Raji (cell line): ENCODE measurements at regions not wholly inside any gene's neighbourhood (a gene's known extent, or its start where the extent isn't known, plus 50 kb on each side); places are given as distances from the start of the nearest gene placed in this dataset.

Experiments
- POLR2A ChIP-seq: IDR thresholded peaks from 2 replicates; pipeline ENCODE4 v1.6.1; 2011; ENCODE audit warnings: low read depth, low read length, control low read depth; ENCODE audit not compliant: insufficient read depth

GRCh38 chr12:94753036-94753679, 102.8 kb upstream of the TMCC3 start:
- TF ChIP-seq POLR2A: no peak

- no peak for TF ChIP-seq POLR2A
Observed at GRCh38 chr12:94750864-94751263, 100.5 kb upstream of the TMCC3 start.

- TF ChIP-seq POLR2A: no peak
Observed at GRCh38 chr12:94749890-94750289, 99.5 kb upstream of the TMCC3 start.

GRCh38 chr12:94749455-94749854, 99.1 kb upstream of the TMCC3 start:
- TF ChIP-seq POLR2A: no peak

- TF ChIP-seq POLR2A: no peak
Observed at GRCh38 chr12:94748726-94749421, 98.5 kb upstream of the TMCC3 start.

- no peak for TF ChIP-seq POLR2A
Observed at GRCh38 chr12:94745562-94745961, 95.2 kb upstream of the TMCC3 start.

GRCh38 chr12:94743174-94743573, 92.8 kb upstream of the TMCC3 start:
- TF ChIP-seq POLR2A: no peak

- no peak for TF ChIP-seq POLR2A
Observed at GRCh38 chr12:94740601-94741362, 90.4 kb upstream of the TMCC3 start.

- no peak for TF ChIP-seq POLR2A
Observed at GRCh38 chr12:94736820-94737219, 86.5 kb upstream of the TMCC3 start.

- TF ChIP-seq POLR2A: no peak
Observed at GRCh38 chr12:94736004-94736403, 85.6 kb upstream of the TMCC3 start.

- no peak for TF ChIP-seq POLR2A
Observed at GRCh38 chr12:94733727-94734126, 83.4 kb upstream of the TMCC3 start.

GRCh38 chr12:94732367-94732990, 82.1 kb upstream of the TMCC3 start:
- no peak for TF ChIP-seq POLR2A

GRCh38 chr12:94731733-94732360, 81.5 kb upstream of the TMCC3 start:
- no peak for TF ChIP-seq POLR2A

- no peak for TF ChIP-seq POLR2A
Observed at GRCh38 chr12:94730847-94731246, 80.5 kb upstream of the TMCC3 start.

- TF ChIP-seq POLR2A: no peak
Observed at GRCh38 chr12:94726236-94726835, 76.0 kb upstream of the TMCC3 start.
